ENCODE measurements at regions not wholly inside any gene's neighbourhood (a gene's known extent, or its start where the extent isn't known, plus 50 kb on each side); places are given as distances from the start of the nearest gene placed in this dataset.
"Not testable (repeated sequence)": the region's sequence is repeated elsewhere in the genome, so short reads cannot be mapped to it uniquely, and the experiment has no call there.

GRCh38 chr15:69673291-69673881 lies 220.8 kb downstream of the RPLP1 start:
- TF ChIP-seq, protein P1, sequence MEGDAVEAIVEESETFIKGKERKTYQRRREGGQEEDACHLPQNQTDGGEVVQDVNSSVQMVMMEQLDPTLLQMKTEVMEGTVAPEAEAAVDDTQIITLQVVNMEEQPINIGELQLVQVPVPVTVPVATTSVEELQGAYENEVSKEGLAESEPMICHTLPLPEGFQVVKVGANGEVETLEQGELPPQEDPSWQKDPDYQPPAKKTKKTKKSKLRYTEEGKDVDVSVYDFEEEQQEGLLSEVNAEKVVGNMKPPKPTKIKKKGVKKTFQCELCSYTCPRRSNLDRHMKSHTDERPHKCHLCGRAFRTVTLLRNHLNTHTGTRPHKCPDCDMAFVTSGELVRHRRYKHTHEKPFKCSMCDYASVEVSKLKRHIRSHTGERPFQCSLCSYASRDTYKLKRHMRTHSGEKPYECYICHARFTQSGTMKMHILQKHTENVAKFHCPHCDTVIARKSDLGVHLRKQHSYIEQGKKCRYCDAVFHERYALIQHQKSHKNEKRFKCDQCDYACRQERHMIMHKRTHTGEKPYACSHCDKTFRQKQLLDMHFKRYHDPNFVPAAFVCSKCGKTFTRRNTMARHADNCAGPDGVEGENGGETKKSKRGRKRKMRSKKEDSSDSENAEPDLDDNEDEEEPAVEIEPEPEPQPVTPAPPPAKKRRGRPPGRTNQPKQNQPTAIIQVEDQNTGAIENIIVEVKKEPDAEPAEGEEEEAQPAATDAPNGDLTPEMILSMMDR (IDR thresholded peaks at IDR 0.05), result no peak
- no peak for DNase-seq (ENCODE audit: low spot score)
- ATAC-seq (ENCODE audit: low FRiP score), result no peak

- ATAC-seq (ENCODE audit: low FRiP score) (no peak), DNase-seq (ENCODE audit: low spot score) (no peak)
- TF ChIP-seq, protein P1 (IDR thresholded peaks at IDR 0.05), result no peak
Observed at GRCh38 chr15:69675731-69676130, 223.1 kb downstream of the RPLP1 start.

- ATAC-seq (ENCODE audit: low FRiP score), result no peak
- TF ChIP-seq, protein P1 (IDR thresholded peaks at IDR 0.05), result no peak
- DNase-seq (ENCODE audit: low spot score), result no peak
Observed at GRCh38 chr15:69677403-69677802, 224.8 kb downstream of the RPLP1 start.

DNA sequence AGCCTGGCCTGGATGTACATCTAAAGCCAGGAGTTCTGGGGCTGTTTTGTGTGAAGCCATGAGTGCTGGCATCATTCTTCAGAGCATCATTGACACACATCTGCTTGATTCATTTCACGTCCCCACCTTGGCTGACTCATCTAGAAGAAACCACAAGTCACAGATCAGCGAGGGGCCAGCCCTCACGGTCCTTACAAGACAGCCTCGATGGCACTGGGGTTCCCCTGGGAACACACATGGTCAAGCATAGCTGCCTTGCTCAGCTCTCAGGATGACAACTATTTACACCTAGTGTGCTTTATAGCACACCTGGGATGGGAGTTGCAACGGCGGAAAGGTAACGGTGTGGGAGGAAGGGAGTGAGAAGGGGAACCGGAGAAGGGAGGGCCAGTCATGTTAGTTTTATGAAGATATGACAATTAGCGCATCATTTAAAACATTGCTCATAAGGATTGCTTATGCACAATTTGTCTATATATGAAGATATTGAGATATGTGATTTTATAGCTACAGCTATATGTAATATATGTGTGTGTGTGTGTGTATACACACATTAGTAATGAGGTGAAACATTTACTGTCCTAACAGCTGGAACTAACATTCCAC lies 227.1 kb downstream of the RPLP1 start:
- DNase-seq (ENCODE audit: low spot score), result no peak
- TF ChIP-seq, protein P1 (IDR thresholded peaks at IDR 0.05), result no peak
- ATAC-seq (ENCODE audit: low FRiP score), result no peak

GRCh38 chr15:69684823-69685222 lies 232.2 kb downstream of the RPLP1 start:
- DNase-seq (ENCODE audit: low spot score); ATAC-seq (ENCODE audit: low FRiP score): not testable (repeated sequence)

GRCh38 chr15:69685512-69686452 lies 233.2 kb downstream of the RPLP1 start:
- no peak for DNase-seq (ENCODE audit: low spot score)
- TF ChIP-seq, protein P1 (IDR thresholded peaks at IDR 0.05), result no peak
- no peak for ATAC-seq (ENCODE audit: low FRiP score)

GRCh38 chr15:69686626-69687025 lies 234.0 kb downstream of the RPLP1 start:
- no peak for DNase-seq (ENCODE audit: low spot score)
- ATAC-seq (ENCODE audit: low FRiP score), result no peak
- TF ChIP-seq, protein P1 (IDR thresholded peaks at IDR 0.05), result no peak
